Hypothalamus (tissue), 51 donors: ENCODE measurements at regions not wholly inside any gene's neighbourhood (a gene's known extent, or its start where the extent isn't known, plus 50 kb on each side); places are given as distances from the start of the nearest gene placed in this dataset.

ENCODE experiments used
- DNase-seq, 51 donors: peaks; one replicate each; lab custom pipeline; 2025; lab: John Stamatoyannopoulos, UW

DNA sequence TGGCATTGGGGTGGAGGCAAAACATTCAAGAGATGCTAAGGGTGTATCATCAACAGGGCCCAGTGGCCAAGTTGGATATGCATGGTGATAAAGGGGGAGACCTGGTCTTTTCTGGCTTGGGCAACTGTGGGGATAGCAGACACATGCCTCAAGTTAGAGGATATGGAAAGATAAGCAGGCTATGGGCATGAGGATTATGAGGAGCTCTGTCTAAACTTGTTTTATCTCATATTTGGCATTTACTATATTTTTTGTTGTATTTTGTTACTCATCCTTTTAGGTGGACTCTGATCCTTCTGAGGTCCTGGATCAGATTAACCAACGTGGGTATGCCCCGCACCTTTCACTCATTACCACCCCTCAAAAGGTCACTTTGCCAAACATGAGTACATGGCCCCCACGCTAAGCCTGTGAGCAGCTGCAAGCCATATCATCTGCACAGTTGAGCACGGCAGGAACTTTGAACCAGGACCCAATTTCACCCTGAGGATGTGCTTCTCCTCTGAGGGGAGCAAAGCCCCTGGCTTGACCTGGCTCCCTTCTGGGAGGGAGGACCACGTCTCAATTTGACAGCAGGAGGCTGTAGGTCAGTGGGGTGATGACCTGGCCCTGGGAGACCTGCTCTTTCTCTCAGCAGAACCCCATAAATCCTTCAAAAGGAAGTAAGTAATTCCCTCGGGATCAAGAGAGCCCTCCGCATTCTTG, 71.1 kb upstream of the CD180 start:
- DNase-seq = peak in 8 of 51 donors; percentile 8 to 67 (median 34)

DNA sequence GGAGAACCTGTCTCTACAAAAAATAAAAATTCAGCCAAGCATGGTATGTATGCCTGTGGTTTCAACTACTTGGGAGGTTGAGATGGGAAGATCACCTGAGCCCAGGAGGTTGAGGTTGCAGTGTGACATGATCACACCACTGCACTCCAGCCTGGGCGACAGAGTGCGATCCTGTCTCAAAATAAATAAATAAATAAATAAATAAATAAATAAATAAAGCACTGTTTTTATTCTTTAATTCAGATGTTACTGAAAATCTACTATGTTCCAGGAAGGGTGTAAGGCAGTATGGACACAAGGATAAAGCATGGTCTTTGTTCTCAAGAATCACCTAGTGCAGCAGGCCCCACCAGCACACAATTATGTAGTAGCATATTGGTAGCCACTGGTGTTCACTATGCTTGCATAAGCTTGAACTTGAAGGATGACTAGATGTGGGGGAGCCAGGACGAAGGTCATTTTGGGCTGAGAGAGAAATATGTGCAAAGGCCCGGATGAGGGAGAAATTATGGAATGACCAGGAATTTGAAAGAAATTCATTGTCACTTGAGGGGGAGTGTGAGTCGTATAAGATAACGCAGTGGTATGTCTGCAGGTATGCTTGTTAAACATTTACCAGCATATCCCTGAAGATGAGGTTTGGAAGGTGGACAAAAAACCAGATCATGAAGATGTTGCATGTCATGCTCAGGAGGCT, 70.2 kb upstream of the CD180 start:
- DNase-seq = no peak

DNA sequence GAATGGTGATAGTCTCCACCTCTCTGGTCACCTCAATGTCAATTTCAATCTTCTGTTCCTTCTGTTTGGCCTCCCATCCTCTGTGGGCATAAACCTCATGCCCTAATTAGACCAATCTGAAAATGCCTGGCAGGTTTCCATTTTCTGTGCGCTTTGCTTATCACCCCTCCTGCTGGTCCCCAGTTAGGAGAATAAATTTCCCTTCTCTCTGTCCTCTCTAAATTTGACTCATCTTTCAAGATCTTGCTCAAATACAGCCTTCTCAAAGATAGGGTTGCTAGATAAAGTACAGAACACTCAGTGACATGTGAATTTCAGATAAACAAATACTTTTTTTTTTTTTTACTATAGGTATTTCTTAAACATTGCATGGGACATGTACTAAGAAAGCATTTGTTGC, 69.4 kb upstream of the CD180 start:
- DNase-seq = no peak

GRCh38 chr5:67263656-67264408, 67.2 kb upstream of the CD180 start:
- DNase-seq = no peak

DNA sequence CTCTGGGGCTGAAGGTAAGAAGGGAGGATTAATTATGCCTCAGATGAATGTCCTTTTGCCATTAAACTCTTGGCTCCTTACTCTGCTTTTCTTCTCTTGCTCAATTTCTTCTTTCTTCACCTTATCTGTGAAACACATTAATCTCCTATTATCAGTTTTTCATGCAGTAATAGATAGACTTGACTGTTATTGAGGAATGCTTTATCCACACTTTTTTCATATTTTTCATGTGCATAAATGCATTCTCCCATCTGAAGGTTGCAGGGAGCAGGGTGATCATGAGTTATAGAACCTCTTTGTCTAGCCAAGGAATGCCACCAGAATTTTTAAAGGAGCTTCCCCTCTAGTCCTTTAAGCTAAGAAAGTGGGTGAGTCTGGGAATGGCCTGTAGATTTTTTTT, 66.4 kb upstream of the CD180 start:
- DNase-seq = no peak

- no peak for DNase-seq
Observed at GRCh38 chr5:67262206-67262605, 65.6 kb upstream of the CD180 start.

DNA sequence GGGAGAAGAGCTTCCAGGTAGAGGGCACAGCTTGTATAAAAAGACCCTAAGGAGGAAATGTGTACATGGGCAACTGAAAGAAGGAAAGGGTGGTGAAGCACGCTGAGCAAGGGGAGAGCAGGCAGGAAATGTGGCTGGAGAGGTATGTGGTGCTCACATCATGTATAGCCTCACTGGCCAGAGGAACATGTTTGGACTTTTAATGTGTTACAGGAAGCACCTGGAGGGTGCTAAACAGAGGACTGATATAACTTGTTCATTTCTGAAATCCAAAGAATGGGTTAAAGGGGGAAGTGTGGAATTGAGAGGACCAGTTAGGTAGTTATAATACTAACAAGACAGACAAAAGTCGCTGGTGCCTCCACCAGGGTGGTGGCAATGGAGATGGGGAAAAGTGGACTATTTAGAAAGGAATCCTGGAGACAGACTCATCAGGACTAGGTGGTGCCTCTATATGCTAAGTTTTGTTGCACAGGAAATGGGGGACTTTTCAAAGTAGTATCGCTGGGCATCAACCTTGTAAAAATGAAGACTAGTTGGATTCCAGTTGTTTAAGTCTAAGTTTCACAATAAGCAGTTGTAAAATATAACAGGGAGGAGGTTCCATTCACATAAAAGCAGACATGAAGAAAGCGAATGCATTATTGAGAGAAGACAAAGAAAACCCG, 63.1 kb upstream of the CD180 start:
- no peak for DNase-seq

- DNase-seq = no peak
Observed at GRCh38 chr5:67257500-67257899, 60.9 kb upstream of the CD180 start.

- DNase-seq = no peak
Observed at GRCh38 chr5:67257077-67257476, 60.5 kb upstream of the CD180 start.

- no peak for DNase-seq
Observed at GRCh38 chr5:67255881-67256280, 59.3 kb upstream of the CD180 start.

GRCh38 chr5:67253911-67254310, 57.3 kb upstream of the CD180 start:
- no peak for DNase-seq

DNA sequence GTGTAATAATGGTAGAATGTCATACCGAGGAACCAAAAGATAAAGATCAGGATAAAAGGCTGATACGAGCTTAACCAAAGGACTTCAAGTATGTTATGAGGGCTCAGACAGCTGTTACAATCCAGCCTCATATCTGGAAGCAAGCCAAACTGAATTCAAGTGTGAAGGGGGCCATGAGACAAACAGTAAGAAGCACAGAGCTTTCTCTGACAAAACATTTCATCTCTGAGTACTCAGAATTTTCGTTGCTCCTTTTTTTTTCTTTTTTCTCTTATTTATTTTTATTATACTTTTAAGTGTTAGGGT, 52.9 kb upstream of the CD180 start:
- DNase-seq = no peak

- no peak for DNase-seq
Observed at GRCh38 chr5:67248703-67249589, 52.3 kb upstream of the CD180 start.

DNA sequence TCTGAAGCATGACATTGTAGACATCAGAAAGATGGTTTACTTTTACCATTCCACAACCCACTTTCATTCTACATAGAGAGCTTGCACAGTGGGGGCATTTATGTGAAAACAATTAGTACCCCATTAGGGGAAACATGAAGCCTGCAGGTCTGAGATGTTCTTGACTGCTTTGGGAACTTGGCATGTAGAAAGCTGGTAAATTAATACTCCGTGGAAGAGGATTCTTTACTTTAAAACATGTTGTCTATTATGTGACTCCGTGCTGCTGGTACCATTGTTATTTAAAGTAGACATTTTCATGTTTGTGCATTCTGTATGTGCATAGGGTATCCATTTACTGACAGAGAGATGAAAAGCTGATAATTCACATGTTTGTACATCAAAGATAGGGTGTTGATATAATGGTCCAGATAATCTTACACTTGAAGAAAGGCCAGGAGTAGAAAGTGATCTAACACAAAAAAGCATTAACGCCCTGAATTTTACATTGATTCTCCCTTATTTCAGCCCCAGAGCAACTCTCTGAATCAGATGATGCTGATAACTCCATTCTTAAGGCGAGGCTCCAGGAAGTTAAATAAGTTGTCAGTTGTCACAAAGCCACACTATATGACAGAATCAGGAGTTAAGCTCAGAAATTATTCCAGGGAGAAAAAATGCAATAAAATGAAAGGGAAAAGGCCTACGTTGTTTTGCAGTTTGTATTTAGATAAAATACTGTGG, 50.1 kb upstream of the CD180 start:
- peak in 1 of 51 donors; percentile 59 for DNase-seq
